Epithelial cell of esophagus (primary cell): ENCODE measurements at regions not wholly inside any gene's neighbourhood (a gene's known extent, or its start where the extent isn't known, plus 50 kb on each side); places are given as distances from the start of the nearest gene placed in this dataset.

Experiments used
- DNase-seq: peaks from one replicate; pipeline ENCODE4 v3.0.0; 2010; ENCODE audit warnings: low read depth
- H3K4me3 ChIP-seq: 2 replicates; pipeline ENCODE4 v1.5.1; 2011; ENCODE audit warnings: mild to moderate bottlenecking, low read length, control low read depth
- TF ChIP-seq, protein P1 (sequence below): IDR thresholded peaks from 2 replicates; pipeline ENCODE4 v1.5.1; 2011; ENCODE audit warnings: low read depth, mild to moderate bottlenecking, low read length, control low read depth, inconsistent platforms; ENCODE audit not compliant: insufficient read depth; ENCODE audit errors: missing control alignments

DNA sequence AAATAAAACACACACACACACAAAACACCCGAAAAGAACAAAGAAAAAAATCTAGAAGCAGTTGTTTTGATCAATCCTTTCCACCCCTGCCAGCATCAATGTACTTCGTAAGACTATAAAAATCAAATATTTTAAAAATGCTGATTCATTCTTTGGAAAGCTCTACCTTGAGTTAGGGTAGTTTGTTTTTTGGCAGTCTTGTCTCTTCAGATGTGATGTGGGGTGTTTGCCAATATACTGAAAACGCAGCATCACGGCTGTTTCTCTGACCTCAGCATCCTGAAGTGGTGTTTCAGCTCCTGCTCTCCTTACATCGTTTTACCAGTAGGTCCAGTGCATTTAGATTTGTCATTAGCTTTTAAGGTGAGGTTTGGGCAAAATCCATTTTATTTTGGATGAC, 526.0 kb downstream of the UTRN start:
- DNase-seq, result no peak
- H3K4me3 ChIP-seq, result no peak overlapping the region
- TF ChIP-seq, protein P1, sequence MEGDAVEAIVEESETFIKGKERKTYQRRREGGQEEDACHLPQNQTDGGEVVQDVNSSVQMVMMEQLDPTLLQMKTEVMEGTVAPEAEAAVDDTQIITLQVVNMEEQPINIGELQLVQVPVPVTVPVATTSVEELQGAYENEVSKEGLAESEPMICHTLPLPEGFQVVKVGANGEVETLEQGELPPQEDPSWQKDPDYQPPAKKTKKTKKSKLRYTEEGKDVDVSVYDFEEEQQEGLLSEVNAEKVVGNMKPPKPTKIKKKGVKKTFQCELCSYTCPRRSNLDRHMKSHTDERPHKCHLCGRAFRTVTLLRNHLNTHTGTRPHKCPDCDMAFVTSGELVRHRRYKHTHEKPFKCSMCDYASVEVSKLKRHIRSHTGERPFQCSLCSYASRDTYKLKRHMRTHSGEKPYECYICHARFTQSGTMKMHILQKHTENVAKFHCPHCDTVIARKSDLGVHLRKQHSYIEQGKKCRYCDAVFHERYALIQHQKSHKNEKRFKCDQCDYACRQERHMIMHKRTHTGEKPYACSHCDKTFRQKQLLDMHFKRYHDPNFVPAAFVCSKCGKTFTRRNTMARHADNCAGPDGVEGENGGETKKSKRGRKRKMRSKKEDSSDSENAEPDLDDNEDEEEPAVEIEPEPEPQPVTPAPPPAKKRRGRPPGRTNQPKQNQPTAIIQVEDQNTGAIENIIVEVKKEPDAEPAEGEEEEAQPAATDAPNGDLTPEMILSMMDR, result no peak

DNA sequence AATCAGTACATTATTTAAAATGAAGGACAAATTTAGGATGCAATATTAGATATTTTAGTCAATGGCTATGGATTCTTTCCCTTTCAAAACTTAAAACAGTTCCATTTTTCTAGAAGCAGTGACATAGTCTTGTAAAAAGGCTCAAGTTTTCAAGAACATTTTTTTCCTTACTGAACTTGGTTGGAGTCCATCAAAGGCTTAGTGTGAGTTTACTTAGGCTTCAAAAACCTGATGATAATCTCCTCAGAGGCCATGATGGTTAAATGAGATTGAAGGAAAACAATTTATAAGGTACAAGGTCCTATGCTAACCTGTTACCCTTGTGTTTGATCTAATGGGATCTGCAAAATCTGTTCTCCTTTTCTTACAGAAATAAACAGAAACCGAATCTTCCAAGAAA, 531.8 kb downstream of the UTRN start:
- no peak overlapping the region for H3K4me3 ChIP-seq
- no peak for DNase-seq
- TF ChIP-seq, protein P1, result no peak

DNA sequence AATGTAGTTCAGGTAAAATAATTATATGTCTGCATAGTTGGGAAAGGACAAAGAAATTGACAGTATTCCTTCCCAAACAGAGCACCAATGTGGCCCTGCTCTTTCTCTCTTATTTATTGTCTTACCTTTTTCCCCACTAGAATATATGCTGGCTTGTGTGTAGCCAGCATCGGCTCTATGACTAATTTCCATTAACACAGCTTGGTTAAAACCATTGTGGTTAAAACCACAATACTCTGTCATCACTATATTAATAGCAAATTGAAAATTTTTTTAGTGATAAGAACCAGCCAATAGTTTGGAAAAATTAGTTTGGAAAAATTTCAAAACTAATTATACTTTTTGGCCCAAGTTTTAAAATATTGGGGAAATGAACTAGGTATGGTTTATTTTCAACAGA, 535.1 kb downstream of the UTRN start:
- TF ChIP-seq, protein P1, result no peak
- DNase-seq, result no peak
- no peak overlapping the region for H3K4me3 ChIP-seq

DNA sequence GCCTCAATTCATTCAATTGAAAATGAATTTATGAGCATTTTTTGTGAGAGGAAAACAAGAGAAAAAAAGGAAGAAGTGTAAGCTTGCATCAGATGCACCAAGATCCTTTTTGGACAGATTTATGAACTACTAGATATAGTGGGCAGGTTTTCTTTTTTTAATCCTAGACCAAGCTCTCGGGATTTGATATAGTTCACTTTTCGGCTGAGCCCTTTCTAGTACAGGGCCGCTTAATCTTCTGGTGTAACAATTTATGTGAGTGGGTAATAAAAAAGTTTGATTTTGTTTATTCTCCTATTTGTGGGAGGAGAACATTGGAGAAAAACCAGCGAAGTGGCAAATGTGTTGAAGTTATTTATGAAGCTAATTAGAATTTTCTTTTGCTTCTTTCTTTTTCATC, 538.0 kb downstream of the UTRN start:
- TF ChIP-seq, protein P1, result no peak
- no peak for DNase-seq
- H3K4me3 ChIP-seq, result no peak overlapping the region

- no peak for DNase-seq
- H3K4me3 ChIP-seq, result no peak overlapping the region
- TF ChIP-seq, protein P1, result no peak
Measured at GRCh38 chr6:144824018-144824417, 538.9 kb downstream of the UTRN start.

DNA sequence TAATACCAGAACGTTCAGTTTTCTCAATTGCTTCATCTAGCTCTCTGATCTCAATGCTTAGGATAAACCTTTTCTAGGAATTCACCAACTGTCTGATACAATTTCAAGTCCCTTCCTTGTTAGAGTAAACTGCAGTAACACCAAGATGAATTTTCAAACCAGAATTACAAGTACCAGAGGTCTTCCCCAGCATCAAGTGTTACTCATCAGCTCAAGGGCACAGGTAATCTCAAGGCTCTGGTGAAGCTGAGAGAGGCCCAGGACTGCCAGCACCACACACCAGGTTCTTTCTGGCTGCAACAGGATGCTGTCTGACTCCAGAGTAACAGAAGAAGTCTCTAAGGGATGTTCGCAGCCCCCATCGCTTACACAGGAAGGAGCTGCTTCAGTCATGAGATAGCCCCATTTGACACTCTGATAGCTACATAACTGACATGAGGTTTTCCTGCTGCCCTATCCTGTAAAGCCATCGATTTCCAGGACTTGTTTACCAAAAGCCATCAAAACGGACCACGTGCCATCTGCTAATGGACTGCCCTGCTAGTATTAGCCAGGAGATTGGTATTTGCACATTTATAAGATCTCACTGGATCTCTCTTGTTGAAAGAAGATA, 549.4 kb downstream of the UTRN start:
- peak; percentile 61 for DNase-seq
- TF ChIP-seq, protein P1, result no peak
- no peak overlapping the region for H3K4me3 ChIP-seq

GRCh38 chr6:144835322-144835973, 550.3 kb downstream of the UTRN start:
- TF ChIP-seq, protein P1, result no peak
- no peak for DNase-seq

More at GRCh38 chr6:144835322-144835973, 550.3 kb downstream of the UTRN start:
- no peak overlapping the region for H3K4me3 ChIP-seq
